NAMALWA (cell line): ENCODE measurements at regions not wholly inside any gene's neighbourhood (a gene's known extent, or its start where the extent isn't known, plus 50 kb on each side); places are given as distances from the start of the nearest gene placed in this dataset.

Source experiments
- DNase-seq: peaks from one replicate; pipeline ENCODE4 v3.0.0-alpha.2; 2015; ENCODE audit warnings: low spot score

- no peak for DNase-seq
Measured at GRCh38 chr20:60693496-60694133, 558.4 kb upstream of the CDH4 start.

DNA sequence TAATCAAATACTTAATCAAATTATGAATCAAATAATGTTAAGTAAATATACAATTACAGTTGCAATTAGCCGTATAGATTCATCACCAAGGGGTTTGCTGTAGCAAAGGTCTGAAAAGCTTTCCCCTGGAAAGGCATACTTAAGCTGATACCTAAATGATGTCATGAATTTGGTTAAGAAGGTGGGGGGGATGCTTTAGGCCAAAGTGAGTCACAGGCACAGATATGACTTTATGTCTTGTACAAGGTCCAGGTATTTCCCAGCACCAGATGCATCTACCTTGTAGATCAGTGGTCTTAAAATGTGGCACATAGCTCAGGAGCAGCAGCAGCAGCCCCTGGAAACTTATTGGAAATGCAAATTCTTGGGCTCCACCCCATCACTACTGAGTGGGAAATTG lies 557.3 kb upstream of the CDH4 start:
- DNase-seq = no peak

GRCh38 chr20:60695226-60696000 lies 556.6 kb upstream of the CDH4 start:
- no peak for DNase-seq

DNA sequence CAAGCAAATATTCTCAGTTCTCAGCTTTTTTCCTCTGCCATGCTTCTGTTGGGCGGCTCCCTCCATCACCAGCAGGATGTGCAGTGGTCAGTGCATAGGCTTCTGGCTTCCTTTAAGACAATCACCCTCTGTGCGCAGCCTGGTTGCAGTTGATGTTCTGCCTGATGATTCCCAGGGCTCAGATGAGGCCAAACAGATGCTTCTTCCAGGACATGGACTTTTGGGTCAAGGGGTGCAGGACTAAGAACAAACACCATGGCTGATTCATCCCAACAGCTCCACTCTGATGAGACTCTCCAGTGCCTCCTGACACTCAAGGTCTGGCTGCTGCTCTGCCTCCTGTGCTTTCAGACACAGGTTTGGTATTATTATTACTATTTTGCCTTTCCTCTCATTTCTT lies 554.8 kb upstream of the CDH4 start:
- no peak for DNase-seq

DNA sequence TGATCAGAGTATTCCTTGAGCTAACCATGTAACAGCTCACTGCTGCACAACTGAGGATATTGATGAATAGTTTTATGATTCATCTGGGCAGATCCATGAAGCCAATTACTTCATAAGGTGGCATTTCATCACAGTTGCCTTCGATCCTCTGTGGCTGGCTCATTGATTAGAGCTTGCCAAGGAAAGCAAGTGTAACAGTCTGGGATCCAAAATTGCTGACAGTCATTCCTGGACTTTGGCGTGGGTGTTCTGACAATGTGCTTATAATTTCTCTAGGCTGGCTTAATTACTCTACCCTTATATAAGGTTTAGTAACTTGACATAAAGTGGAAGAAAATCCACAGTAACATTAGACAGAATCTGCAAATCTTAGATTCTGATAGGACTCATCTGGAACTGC lies 551.3 kb upstream of the CDH4 start:
- no peak for DNase-seq

GRCh38 chr20:60704147-60704546 lies 547.9 kb upstream of the CDH4 start:
- no peak for DNase-seq

DNA sequence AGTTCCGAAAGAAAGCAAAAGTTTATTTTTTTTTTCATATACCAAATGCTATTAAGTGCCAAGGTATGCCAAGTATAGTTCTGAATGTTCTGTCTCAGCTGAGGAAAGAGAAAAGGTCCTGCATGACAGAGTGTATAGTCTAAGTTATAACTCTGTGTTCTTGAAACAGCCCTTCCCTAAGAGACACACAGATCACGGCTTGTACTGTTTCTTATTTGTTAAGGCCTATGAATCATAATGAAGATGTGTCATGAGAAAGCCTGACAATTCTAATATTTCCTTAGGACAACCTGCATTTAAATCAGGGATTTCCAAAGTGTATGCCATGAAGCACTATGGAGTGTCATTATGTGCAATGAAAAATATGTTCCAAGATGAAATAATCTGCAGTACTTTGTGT lies 538.7 kb upstream of the CDH4 start:
- DNase-seq = no peak

- no peak for DNase-seq
Measured at GRCh38 chr20:60715172-60715571, 536.9 kb upstream of the CDH4 start.

DNA sequence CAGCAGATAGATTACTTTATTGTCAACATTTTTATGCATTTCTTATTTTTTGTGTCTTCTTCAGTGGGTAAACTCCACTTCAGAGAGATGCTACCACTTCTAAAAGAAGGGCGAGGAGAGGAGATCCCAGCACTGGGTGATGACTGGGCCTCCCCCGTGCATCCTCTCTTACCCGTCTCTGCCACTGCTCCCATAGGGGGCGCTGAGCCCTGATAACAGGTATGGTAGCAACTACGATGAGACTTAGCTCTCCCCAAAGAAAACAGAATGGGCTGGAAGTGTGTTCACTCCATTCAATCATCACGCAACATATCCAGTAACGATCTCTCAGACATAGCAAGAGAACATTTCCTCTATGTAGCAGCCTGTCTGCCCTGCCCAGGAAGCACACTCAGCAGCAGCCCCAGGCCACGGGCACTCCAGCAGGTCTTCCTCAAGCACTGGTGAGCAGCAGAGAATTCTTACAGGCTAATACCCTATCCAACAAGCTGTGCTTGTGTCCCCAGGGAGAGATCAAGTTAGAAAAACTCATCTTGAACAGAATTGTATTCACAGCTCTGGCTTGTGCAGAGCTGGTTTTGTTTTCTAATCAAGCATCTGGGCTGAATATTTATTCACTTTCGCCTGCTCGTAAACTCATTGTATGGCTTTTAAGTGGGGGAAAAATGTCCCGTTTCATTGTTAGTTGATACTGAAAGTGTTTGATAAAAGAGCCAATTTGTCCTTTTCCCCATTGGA lies 533.1 kb upstream of the CDH4 start:
- peak; percentile 33 for DNase-seq

- no peak for DNase-seq
Measured at GRCh38 chr20:60725311-60725906, 526.7 kb upstream of the CDH4 start.

DNA sequence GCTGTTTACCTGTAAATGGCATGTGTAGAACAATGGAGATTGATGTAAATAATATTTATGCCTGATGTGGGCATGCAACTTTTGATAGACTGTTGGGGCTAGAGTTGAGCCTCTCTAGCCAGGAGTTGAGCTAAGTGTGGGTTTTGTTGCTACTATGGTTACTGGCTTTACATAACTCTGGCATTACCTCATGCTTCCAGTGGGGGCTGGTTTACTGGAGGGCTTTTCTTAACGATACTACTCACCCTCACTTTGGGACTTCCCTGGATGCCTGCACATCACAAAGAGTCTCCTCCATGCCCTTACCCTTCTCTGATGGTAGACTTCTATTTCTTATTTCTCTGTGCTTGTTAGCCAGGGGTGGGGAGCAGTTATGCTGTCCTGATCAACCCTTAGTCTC lies 524.6 kb upstream of the CDH4 start:
- DNase-seq = no peak

- DNase-seq = no peak
Measured at GRCh38 chr20:60728705-60729104, 523.4 kb upstream of the CDH4 start.

GRCh38 chr20:60729135-60729900 lies 522.7 kb upstream of the CDH4 start:
- no peak for DNase-seq

GRCh38 chr20:60732322-60732721 lies 519.7 kb upstream of the CDH4 start:
- DNase-seq = no peak

DNA sequence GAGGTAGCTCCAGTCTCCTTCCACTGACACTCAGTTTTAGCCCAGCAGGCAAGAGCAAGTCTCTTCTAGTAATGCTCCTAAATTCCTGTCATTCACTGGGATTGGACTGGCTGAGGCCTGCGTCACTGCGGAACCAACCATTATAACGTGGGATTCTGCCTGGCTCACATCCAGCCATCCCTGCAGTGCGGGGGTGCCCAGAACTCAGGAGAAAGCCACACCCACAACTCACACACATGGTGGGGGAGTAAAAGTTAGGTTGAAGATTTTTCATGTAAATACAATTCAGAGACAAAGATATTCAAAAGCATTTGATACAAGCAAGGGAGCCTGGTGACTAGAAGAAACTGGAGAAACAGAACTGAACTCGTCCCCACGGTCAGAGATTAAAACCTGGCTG lies 504.0 kb upstream of the CDH4 start:
- DNase-seq = no peak

- DNase-seq = peak; percentile 2
Measured at GRCh38 chr20:60749804-60750602, 502.1 kb upstream of the CDH4 start.

DNA sequence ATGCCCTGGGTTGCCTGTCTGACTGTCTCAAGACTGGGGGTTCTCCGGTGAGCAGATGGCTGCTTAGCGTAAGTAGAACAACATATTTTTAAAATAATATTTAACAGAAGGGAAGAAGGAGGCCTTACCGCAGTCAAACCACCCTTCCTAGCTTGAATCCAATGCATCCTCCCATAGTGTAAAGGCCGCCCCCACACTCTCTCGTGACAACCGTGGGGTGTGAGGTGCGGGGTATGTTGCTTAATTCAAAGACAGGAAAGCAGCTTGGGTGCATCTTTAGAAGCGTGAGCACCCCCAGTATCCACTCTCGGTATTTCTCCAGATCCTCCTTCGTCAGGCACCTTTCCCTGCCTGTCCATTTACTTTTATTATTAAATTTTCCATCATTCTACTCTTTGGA lies 501.2 kb upstream of the CDH4 start:
- DNase-seq = no peak

- no peak for DNase-seq
Measured at GRCh38 chr20:60751826-60752225, 500.2 kb upstream of the CDH4 start.

DNA sequence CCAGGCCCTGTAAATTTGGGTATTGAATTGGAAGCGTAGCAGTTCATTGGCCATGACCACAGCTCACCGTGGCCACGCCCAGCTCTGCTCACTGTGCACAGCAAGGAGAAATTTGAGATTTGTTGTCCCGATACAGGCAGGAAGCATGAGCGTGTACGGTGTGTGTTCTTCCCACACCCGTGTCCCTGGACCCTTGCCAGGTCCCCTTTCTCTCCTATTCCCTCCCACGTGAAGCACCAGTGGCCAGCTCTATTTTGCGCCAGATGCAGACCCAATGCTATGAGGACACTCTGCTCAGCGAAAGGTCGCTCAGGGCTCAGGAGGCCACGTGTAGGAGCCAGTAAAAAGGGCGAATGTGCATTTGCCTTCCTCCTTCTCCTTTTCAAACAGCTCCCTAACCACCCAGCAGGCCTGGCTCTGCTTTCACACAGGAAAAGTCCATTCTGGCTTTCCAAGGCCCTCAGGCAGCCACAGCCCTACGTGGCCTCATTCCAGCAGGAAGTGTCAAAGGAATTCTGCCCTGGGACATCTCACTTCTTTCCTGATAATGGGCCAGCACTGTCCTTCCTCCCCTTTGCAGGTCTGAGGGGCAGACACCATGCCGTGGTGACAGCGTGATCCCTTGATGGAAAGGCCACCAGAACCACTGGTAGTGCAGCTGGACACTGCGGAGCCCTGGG lies 499.2 kb upstream of the CDH4 start:
- DNase-seq = no peak

GRCh38 chr20:60754856-60755255 lies 497.2 kb upstream of the CDH4 start:
- DNase-seq = no peak

DNA sequence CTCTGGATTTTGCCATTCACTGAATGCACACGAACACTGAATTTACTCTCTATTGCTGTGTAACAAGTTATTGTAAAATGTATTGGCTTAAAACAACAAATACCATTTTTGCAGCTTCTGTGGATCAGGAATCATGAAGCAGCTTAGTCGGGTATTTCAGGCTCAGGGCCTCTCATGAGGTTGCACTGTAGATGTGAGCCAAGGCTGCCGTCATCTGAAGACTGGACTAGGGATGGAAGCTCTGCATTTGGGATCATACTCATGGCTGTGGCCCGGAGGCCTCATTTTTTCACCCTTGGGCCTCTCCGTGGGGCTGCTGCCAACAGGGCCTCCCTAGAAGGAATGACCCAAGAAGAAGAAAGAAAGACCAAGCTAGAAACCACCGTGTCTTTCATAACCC lies 492.4 kb upstream of the CDH4 start:
- DNase-seq = no peak
